Keratinocyte (primary cell): ENCODE measurements at regions not wholly inside any gene's neighbourhood (a gene's known extent, or its start where the extent isn't known, plus 50 kb on each side); places are given as distances from the start of the nearest gene placed in this dataset.

Experiments used
- DNase-seq: peaks from one replicate; pipeline ENCODE4 v3.0.0-alpha.2; 2011; ENCODE audit warnings: low read depth, missing footprints, low spot score
- FAIRE-seq: peaks from 2 replicates; lab custom pipeline; 2011; peaks lifted over from hg19 to GRCh38; lab: Jason Lieb, UNC
- H2AFZ ChIP-seq: 2 replicates; pipeline ENCODE4 v1.6.0; 2012; ENCODE audit warnings: low read length, control low read depth, inconsistent platforms; ENCODE audit not compliant: control insufficient read depth
- H3K27ac ChIP-seq: 2 replicates; pipeline ENCODE4 v1.5.1; 2011; ENCODE audit warnings: low read length; ENCODE audit not compliant: control insufficient read depth, insufficient read depth
- H3K27me3 ChIP-seq: 3 replicates; pipeline ENCODE4 v1.6.0; 2011; ENCODE audit warnings: low read length; ENCODE audit not compliant: control insufficient read depth, insufficient read depth; ENCODE audit errors: extremely low read depth
- H3K36me3 ChIP-seq, 2 experiments: 2 replicates in 1 of 2; 3 replicates in 1 of 2; pipeline ENCODE4 v1.5.1; 2011; ENCODE audit warnings: low read length in 2 of 2, mild to moderate bottlenecking in 1 of 2; ENCODE audit not compliant: control insufficient read depth in 2 of 2, insufficient read depth in 2 of 2; ENCODE audit errors: extremely low read depth in 1 of 2
- H3K4me1 ChIP-seq: 3 replicates; pipeline ENCODE4 v1.5.1; 2011; ENCODE audit warnings: low read length; ENCODE audit not compliant: control insufficient read depth, insufficient read depth; ENCODE audit errors: extremely low read depth
- H3K4me2 ChIP-seq: 3 replicates; pipeline ENCODE4 v1.6.0; 2011; ENCODE audit warnings: low read depth, low read length; ENCODE audit not compliant: control insufficient read depth, insufficient read depth; ENCODE audit errors: extremely low read depth
- H3K4me3 ChIP-seq, 3 experiments: fragments of 200-600 bp in 1 of 3; sonication (generic) in 1 of 3; 2 replicates in 2 of 3; 3 replicates in 1 of 3; pipeline ENCODE4 v1.5.1; 2011 to 2016; ENCODE audit warnings: low read length in 3 of 3, mild to moderate bottlenecking in 3 of 3, control low read depth in 2 of 3, inconsistent platforms in 1 of 3, low read depth in 1 of 3, mixed read lengths in 1 of 3, mixed run types in 1 of 3, moderate library complexity in 1 of 3; ENCODE audit not compliant: control insufficient read depth in 2 of 3, insufficient read depth in 2 of 3; ENCODE audit errors: extremely low read depth in 1 of 3
- H3K79me2 ChIP-seq: 2 replicates; pipeline ENCODE4 v1.6.0; 2012; ENCODE audit warnings: low read length; ENCODE audit not compliant: control insufficient read depth, insufficient read depth
- H3K9ac ChIP-seq: 3 replicates; pipeline ENCODE4 v1.6.0; 2011; ENCODE audit warnings: low read length; ENCODE audit not compliant: control insufficient read depth, insufficient read depth; ENCODE audit errors: extremely low read depth
- H3K9me1 ChIP-seq: 3 replicates; pipeline ENCODE4 v1.6.0; 2011; ENCODE audit warnings: low read length; ENCODE audit not compliant: control insufficient read depth, insufficient read depth; ENCODE audit errors: extremely low read depth
- H3K9me3 ChIP-seq: 2 replicates; pipeline ENCODE4 v1.5.1; 2012; ENCODE audit warnings: low read depth, low read length; ENCODE audit not compliant: control insufficient read depth
- H4K20me1 ChIP-seq: 3 replicates; pipeline ENCODE4 v1.6.0; 2011; ENCODE audit warnings: low read length; ENCODE audit not compliant: control insufficient read depth, insufficient read depth; ENCODE audit errors: extremely low read depth
- EZH2 ChIP-seq: IDR thresholded peaks from one replicate; pipeline ENCODE4 v1.6.1; 2012; ENCODE audit warnings: inconsistent platforms, mild to moderate bottlenecking, low read length, moderate library complexity
- dilution Hi-C: fragments of 300-500 bp; cut with MboI; formaldehyde crosslinking; loops from one replicate; pipeline ENCODE4 v1.7.0; 2020; ENCODE audit warnings: low sequenced_read_pairs; ENCODE audit not compliant: extremely low pct_ligation_motif_present
- TF ChIP-seq, protein P1 (sequence below), 3 experiments: IDR thresholded peaks in 1 of 3; conservative IDR thresholded peaks in 1 of 3; optimal IDR thresholded peaks in 1 of 3; 2 replicates in 2 of 3; 3 replicates in 1 of 3; pipeline versions ENCODE3 to v1.5.1; 2011; ENCODE audit warnings: low read length in 3 of 3, mild to moderate bottlenecking in 3 of 3, moderate library complexity in 2 of 3, control low read depth in 1 of 3, inconsistent platforms in 1 of 3; ENCODE audit not compliant: insufficient read depth in 2 of 3; ENCODE audit errors: extremely low read depth in 1 of 3

DNA sequence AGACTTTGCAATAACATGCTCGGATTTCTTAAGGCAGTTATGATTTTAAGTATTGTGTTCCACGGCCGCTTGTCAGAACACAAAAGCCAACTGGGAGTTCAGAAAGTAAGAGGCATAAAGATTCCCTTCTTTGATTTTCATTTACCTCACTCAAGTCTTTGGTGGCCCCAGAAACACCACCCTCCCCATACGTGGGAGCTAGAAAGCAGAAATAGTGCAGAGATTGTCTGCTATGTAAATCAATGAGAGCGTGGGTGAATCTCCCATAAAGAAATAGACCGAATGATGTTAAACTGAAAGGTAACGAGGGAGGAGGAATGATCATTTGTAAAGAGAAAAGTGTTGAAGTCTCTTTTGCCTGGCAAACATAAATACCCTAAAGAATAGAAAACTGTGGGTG is 322.1 kb upstream of the ETAA1 start:
- Histone ChIP-seq H3K79me2 (no peaks in the 10 kb centered on the region), H3K27me3 (no peaks in the 10 kb centered on the region), H3K9ac (no peak overlapping the region), H3K9me3 (no peaks in the 10 kb centered on the region), H3K4me2 (no peak overlapping the region), H3K4me1 (no peaks in the 10 kb centered on the region), H3K9me1 (no peaks in the 10 kb centered on the region), H3K4me3 (no peak overlapping the region), H2AFZ (no peak overlapping the region), H3K36me3 (no peaks in the 10 kb centered on the region), H4K20me1 (no peaks in the 10 kb centered on the region), H3K27ac (no peak overlapping the region)
- dilution Hi-C loops, result no loop called here
- TF ChIP-seq, protein P1, sequence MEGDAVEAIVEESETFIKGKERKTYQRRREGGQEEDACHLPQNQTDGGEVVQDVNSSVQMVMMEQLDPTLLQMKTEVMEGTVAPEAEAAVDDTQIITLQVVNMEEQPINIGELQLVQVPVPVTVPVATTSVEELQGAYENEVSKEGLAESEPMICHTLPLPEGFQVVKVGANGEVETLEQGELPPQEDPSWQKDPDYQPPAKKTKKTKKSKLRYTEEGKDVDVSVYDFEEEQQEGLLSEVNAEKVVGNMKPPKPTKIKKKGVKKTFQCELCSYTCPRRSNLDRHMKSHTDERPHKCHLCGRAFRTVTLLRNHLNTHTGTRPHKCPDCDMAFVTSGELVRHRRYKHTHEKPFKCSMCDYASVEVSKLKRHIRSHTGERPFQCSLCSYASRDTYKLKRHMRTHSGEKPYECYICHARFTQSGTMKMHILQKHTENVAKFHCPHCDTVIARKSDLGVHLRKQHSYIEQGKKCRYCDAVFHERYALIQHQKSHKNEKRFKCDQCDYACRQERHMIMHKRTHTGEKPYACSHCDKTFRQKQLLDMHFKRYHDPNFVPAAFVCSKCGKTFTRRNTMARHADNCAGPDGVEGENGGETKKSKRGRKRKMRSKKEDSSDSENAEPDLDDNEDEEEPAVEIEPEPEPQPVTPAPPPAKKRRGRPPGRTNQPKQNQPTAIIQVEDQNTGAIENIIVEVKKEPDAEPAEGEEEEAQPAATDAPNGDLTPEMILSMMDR (optimal IDR thresholded peaks at IDR 0.05 in 1 of 3, IDR thresholded peaks at IDR 0.05 in 1 of 3, conservative IDR thresholded peaks at IDR 0.05 in 1 of 3; ENCODE audit: extremely low read depth in 1 of 3, insufficient read depth in 2 of 3, low read length in 3 of 3), result no peak
- no peak for TF ChIP-seq EZH2
- no peak for DNase-seq
- FAIRE-seq, result no peak

DNA sequence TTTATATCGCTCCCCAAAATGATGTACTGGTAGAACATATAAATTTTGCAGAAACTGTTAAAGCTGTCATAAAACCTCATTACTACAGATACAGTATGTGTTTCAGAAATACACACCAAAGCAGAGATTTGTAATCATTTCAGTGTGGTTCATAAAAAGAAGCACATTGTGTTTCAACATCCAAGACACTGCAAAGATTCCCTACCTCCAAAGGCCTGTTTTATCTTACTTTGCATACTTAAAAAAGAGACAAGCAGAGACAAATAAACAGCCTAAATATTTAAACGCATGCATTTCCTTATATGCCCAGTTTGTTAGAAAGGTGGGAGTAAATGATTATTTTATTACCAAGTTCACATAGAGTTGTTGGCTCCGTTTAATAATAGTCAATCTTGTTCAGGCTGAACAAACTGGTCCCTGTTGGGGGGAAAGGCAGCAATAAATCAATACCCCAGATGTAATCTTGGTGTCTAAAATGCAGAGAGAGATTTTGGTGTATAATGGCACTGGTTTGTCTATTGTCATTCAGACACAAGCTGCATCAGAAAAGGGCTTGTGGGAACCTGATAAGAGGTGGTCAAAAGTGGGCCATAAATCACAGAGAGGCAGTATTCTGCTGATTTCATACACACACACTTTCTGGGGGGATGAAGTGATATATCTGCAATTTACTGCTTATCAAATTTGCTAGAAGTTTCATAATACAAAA is 321.4 kb upstream of the ETAA1 start:
- no peak overlapping the region for H3K9ac ChIP-seq
- H3K27ac ChIP-seq, result no peak overlapping the region
- no peaks in the 10 kb centered on the region for H3K9me1 ChIP-seq
- no peaks in the 10 kb centered on the region for H3K4me1 ChIP-seq
- H4K20me1 ChIP-seq, result no peaks in the 10 kb centered on the region
- no peaks in the 10 kb centered on the region for H3K27me3 ChIP-seq
- dilution Hi-C loops, result no loop called here
- no peak overlapping the region for H3K4me2 ChIP-seq
- no peaks in the 10 kb centered on the region for H3K36me3 ChIP-seq
- H2AFZ ChIP-seq, result no peak overlapping the region
- DNase-seq (no peak), FAIRE-seq (no peak)
- no peaks in the 10 kb centered on the region for H3K79me2 ChIP-seq
- no peak overlapping the region for H3K4me3 ChIP-seq
- H3K9me3 ChIP-seq, result no peaks in the 10 kb centered on the region
- TF ChIP-seq, protein P1 (optimal IDR thresholded peaks at IDR 0.05 in 1 of 3, IDR thresholded peaks at IDR 0.05 in 1 of 3, conservative IDR thresholded peaks at IDR 0.05 in 1 of 3; ENCODE audit: extremely low read depth in 1 of 3, insufficient read depth in 2 of 3, low read length in 3 of 3), result no peak
- no peak for TF ChIP-seq EZH2
